ENCODE measurements at regions not wholly inside any gene's neighbourhood (a gene's known extent, or its start where the extent isn't known, plus 50 kb on each side); places are given as distances from the start of the nearest gene placed in this dataset.
A peak's percentile ranks its signal among the peaks of the same experiment; 100 is the strongest.

DNA sequence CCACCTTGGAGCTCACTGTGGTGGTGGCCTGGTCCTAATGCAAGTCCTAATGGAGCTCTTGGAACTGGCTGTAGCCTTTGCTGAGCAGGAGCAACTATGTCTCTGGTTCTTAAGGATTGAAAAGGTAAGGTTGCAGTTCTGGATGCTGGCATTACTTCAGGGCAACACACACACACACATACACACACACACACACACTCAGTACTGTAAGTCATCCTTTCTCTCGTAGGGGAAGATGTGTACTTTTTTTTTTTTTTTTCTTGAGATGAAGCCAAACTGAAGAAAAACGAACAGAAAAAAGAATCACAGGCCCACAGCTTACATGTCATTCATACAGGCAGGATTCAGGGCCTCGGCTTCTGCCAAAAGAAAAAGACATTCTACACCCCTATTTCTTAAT, 81.1 kb upstream of the RPS23 start:
- no peak for DNase-seq (ENCODE audit: low spot score)
- TF ChIP-seq, protein P1, sequence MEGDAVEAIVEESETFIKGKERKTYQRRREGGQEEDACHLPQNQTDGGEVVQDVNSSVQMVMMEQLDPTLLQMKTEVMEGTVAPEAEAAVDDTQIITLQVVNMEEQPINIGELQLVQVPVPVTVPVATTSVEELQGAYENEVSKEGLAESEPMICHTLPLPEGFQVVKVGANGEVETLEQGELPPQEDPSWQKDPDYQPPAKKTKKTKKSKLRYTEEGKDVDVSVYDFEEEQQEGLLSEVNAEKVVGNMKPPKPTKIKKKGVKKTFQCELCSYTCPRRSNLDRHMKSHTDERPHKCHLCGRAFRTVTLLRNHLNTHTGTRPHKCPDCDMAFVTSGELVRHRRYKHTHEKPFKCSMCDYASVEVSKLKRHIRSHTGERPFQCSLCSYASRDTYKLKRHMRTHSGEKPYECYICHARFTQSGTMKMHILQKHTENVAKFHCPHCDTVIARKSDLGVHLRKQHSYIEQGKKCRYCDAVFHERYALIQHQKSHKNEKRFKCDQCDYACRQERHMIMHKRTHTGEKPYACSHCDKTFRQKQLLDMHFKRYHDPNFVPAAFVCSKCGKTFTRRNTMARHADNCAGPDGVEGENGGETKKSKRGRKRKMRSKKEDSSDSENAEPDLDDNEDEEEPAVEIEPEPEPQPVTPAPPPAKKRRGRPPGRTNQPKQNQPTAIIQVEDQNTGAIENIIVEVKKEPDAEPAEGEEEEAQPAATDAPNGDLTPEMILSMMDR (conservative IDR thresholded peaks at IDR 0.05; ENCODE audit: low read depth) = no peak
- ChIA-PET POLR2A (ENCODE audit: low non-redundant PET) (interaction anchor here (0.6 kb wide), 1 partner anchor 30 kb away, joined by 3 read pairs; no protein-coding TSS in a partner anchor), CTCF (interaction anchor here (0.6 kb wide), 1 partner anchor 260 kb away, joined by 3 read pairs; no protein-coding TSS in a partner anchor)
- H3K27ac ChIP-seq = no peak overlapping the region

DNA sequence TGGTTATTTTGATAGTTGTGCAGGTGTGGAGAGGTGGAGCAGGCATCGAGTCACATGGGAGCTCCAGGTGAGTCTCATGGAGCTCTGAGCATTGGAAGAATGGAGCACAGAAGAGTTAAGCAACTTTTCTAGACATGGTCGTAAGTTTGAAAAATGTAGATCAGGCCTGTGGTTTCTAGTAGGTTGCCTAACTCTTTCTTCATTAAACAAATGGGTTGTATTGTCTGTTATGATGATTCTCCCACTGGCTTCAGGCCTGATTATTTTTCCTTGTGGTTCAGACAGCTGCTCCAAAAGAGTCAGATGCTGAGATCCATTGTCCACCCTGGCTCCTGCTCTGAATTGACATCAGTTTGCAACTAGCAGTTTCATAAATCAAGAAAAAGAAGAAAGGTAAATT, 80.3 kb upstream of the RPS23 start:
- H3K27ac ChIP-seq = no peak overlapping the region
- ChIA-PET CTCF (interaction anchor here (1.1 kb wide), 1 partner anchor 45 kb away, joined by 3 read pairs; no protein-coding TSS in a partner anchor), POLR2A (ENCODE audit: low non-redundant PET) (no interaction called here)
- TF ChIP-seq, protein P1 (conservative IDR thresholded peaks at IDR 0.05; ENCODE audit: low read depth) = no peak
- no peak for DNase-seq (ENCODE audit: low spot score)

DNA sequence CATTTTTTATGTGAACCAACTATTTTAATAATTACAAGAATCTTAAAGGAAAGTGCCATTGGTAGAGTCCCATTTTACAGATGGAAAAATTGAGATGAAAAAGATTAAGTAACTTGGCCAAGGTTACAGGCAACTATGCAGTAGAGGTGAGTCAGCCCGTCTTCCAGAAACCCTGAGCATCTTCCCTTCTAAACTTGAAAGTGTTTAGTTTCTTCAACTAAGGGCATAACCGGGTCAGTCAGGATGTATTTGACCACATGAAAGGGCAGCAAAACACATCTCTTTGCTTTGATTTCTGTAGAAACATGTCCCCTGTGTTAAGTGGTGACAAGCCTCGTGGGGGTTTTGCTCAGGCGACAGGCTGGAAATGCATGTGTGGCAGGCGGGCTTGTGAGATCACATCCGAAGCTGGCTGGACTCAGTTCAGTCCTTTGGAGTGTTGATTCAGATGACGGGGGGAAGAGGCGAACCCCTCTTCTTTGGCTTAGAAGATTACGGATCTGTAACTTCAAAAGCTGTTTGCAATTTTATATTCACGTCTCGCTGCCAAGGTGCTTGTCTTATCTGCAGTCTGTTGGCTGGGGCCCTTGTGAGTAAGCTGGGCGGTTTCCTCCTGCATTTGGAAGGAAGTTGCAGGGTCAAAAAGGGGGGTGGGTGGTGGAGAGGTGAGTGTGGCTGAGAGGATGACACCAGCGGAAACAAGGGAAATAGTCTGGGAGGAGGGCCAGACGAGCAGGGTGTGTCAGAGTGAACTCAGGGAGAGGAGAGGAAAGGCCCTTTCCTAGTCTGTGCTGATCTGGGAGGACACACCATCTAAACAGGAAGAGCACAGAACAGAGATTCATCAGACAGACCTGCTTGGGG, 78.9 kb upstream of the RPS23 start:
- H3K27ac ChIP-seq = peak overlapping the region; percentile 87
- TF ChIP-seq, protein P1 (conservative IDR thresholded peaks at IDR 0.05; ENCODE audit: low read depth) = no peak
- DNase-seq (ENCODE audit: low spot score) = peak; percentile 96
- ChIA-PET POLR2A (ENCODE audit: low non-redundant PET) (no interaction called here), CTCF (interaction anchor here (0.6 to 1.1 kb wide), 4 partner anchors 44 to 1269 kb away, joined by 3 to 4 read pairs (median 3); no protein-coding TSS in a partner anchor)

DNA sequence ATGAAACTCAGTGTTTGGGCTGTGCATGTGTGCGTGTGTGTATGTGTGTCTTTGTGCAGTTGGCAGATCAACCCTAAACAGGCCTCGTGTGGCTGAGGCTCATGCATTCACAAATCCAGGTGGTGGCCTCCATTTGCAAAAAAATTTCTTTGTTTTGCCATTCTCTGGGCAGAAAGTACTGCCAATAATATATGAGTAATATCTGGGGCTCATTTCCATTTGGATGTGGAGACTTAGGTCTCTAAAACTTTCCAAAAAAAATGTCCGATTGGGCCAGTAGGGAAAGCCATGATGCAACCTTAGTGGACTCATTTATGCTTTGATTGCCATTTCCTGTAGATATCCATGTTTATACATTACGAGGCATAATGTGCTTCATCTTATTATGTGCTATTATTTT, 77.9 kb upstream of the RPS23 start:
- no peak for DNase-seq (ENCODE audit: low spot score)
- ChIA-PET POLR2A (ENCODE audit: low non-redundant PET) (no interaction called here), CTCF (interaction anchor here (0.7 kb wide), 1 partner anchor 9 kb away, joined by 3 read pairs; no protein-coding TSS in a partner anchor)
- H3K27ac ChIP-seq = no peak overlapping the region
- TF ChIP-seq, protein P1 (conservative IDR thresholded peaks at IDR 0.05; ENCODE audit: low read depth) = no peak

DNA sequence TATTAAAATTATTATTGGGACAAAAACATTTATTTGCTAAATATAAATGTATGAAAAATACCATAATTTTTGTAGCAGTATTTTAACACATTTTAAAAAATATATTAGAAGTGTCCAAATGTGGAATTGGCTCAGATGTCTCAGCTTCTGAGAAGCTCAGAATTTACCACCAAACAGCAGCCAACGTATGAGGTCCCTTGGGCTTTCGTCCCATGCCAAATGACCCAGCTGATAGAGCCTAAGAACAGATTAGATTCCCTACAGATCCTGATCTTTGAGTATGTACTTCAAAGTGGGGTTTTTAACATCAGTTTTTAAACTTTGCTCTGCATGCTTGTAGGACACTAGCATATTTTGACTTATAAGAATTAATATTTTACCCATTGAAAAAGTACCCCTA, 77.3 kb upstream of the RPS23 start:
- POLR2A ChIA-PET (ENCODE audit: low non-redundant PET) = interaction anchor here (0.5 kb wide), 1 partner anchor 1191 kb away, joined by 5 read pairs; no protein-coding TSS in a partner anchor
- CTCF ChIA-PET = interaction anchor here (0.6 to 0.7 kb wide), 3 partner anchors 8 to 286 kb away, joined by 3 to 5 read pairs (median 3); no protein-coding TSS in a partner anchor
- no peak for DNase-seq (ENCODE audit: low spot score)

DNA sequence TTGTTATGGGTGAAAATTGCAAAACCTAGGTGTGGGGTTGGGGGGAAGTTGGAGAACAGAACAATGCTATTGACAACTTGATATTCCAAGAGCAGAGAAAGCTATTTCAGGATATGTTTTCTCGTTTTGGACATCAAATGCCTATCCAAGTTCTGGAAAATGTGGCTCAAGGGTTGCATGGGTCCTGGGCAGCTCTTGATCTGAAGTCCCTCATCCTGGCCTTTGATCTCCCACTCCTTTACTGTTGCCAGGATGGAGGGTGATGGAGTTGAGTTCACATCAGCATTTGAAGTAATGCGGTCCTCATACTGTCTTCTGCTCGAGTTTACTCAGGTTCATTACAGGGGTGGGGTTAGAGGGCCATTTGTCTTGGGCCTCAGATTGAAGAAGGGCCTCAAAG, 76.9 kb upstream of the RPS23 start:
- H3K27ac ChIP-seq = no peak overlapping the region
- POLR2A ChIA-PET (ENCODE audit: low non-redundant PET) = interaction anchor here (0.5 kb wide), 1 partner anchor 1192 kb away, joined by 5 read pairs; no protein-coding TSS in a partner anchor
- TF ChIP-seq, protein P1 (conservative IDR thresholded peaks at IDR 0.05; ENCODE audit: low read depth) = no peak
- CTCF ChIA-PET = interaction anchor here (0.6 to 0.7 kb wide), 3 partner anchors 37 to 1076 kb away, joined by 3 to 5 read pairs (median 5); no protein-coding TSS in a partner anchor
- DNase-seq (ENCODE audit: low spot score) = no peak

More for the DNA sequence above, 77.3 kb upstream of the RPS23 start:
- TF ChIP-seq, protein P1 (conservative IDR thresholded peaks at IDR 0.05; ENCODE audit: low read depth) = no peak
- H3K27ac ChIP-seq = no peak overlapping the region
